Pancreas (tissue), 10 donors: ENCODE measurements at regions not wholly inside any gene's neighbourhood (a gene's known extent, or its start where the extent isn't known, plus 50 kb on each side); places are given as distances from the start of the nearest gene placed in this dataset.

Experiments
- ATAC-seq, 4 donors: fragments of 200-7000 bp; cut with Tn5 transposase; one replicate each; pipeline versions ENCODE4 v1.8.0 to v1.9.1; 2020; ENCODE audit warnings: mild to moderate bottlenecking in 4 of 4, moderate library complexity in 4 of 4
- DNase-seq, 6 donors: peaks; one replicate each; pipeline ENCODE4 v3.0.0-alpha.2; 2020
- FAIRE-seq: peaks from 2 replicates; lab custom pipeline; 2012; peaks lifted over from hg19 to GRCh38; lab: Jason Lieb, UNC
- H3K27ac ChIP-seq, 4 donors: fragments of 200-600 bp; sonication (generic); 1 replicate in 3 of 4; 2 replicates in 1 of 4; pipeline versions ENCODE4 v1.5.0 to v1.8.0; 2020
- H3K27me3 ChIP-seq, 4 donors: fragments of 200-600 bp; one replicate each; pipeline ENCODE4 v1.8.0; 2021
- H3K36me3 ChIP-seq, 3 donors: fragments of 200-600 bp; sonication (generic) in 1 of 3; one replicate each; pipeline versions ENCODE4 v1.5.0 to v1.8.0; 2020 to 2021
- H3K4me1 ChIP-seq, 3 donors: fragments of 200-600 bp; one replicate each; pipeline ENCODE4 v1.8.0; 2021
- H3K4me3 ChIP-seq, 4 donors: fragments of 200-600 bp; sonication (generic) in 2 of 4; one replicate each; pipeline versions ENCODE4 v1.5.0 to v1.8.0; 2020 to 2021
- H3K9me3 ChIP-seq, 4 donors: fragments of 200-600 bp; one replicate each; pipeline ENCODE4 v1.8.0; 2021
- WGBS, 2 donors: extraction: QIAGEN DNeasy Blood & Tissue Kit; methylation state at CpG; one replicate each; pipeline ENCODE4 v1.1.7; 2013; 5-methylcytosine and 5-hydroxymethylcytosine counted together
- intact Hi-C, 3 donors: fragments of 100-400 bp; cut with DNase I; formaldehyde crosslinking; loops; one replicate each; pipeline versions ENCODE4 v1.11.1 to v1.14.2; 2022
- TF ChIP-seq, protein P1 (sequence below), 4 donors: fragments of 200-600 bp; sonication (generic) in 3 of 4; IDR thresholded peaks; one replicate each; pipeline versions ENCODE4 v1.5.0 to v1.8.0; 2021; ENCODE audit warnings: antibody characterized with exemption in 4 of 4
- donor health status: healthy with polysubstance abuse.
- donor health status: DM: no; HTN: no; CAD: no; lungs with moderate emphysema.
- donor health status: DM: no; HTN: no; CAD: no.
- donor health status: control.
- donor health status: control.
- donor health status: Bipolar disorder and iron deficiency.
- donor health status: DM: yes; HTN: yes; CAD: no.
- donor health status: DM: no; HTN: no; CAD: no.
- donor health status: DM: no; HTN: no; CAD: no.
- donor health status: DM: yes; HTN: yes; CAD: no.

DNA sequence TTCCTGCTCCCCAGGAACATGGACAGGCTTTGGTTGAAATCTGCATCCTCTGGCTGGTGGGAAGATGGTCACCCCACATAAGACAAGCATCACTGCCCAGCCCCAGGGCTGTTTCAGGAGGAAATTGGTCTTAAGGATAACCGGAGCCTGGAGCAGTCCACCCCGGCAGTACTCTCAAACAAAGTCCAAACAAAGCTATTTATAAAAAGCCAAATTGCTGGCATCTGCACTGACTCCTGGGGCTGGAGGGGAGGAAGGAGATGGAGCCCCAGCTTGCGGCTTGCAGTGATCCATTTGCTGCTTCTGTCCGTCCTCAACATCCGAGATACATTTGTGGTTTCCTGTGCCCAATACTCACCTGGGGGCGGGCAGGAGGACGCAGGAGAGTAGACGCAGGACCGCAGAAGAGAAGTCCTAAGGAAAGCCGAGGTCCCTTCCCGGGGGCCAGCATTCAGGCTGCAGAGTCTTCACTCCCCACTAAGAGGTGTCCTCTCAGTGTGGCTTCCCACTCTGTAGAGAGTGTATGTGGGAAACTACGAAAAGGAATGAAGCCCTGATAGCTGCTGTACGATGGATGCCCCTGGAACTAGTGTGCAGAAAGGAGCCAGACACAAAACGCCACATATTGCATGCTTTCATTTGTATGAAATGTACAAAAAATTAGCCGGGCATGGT is 107.3 kb upstream of the FGF3 start:
- WGBS, 2 donors: 42 to 53% methylated on average over 15 of the region's 15 CpGs
- Histone ChIP-seq H3K36me3 (no peaks in the 10 kb centered on the region), H3K4me3 (no peak overlapping the region), H3K27me3 (no peaks in the 10 kb centered on the region), H3K27ac (no peak overlapping the region), H3K4me1 (no peaks in the 10 kb centered on the region), H3K9me3 (no peaks in the 10 kb centered on the region)
- ATAC-seq: no peak
- TF ChIP-seq, protein P1, sequence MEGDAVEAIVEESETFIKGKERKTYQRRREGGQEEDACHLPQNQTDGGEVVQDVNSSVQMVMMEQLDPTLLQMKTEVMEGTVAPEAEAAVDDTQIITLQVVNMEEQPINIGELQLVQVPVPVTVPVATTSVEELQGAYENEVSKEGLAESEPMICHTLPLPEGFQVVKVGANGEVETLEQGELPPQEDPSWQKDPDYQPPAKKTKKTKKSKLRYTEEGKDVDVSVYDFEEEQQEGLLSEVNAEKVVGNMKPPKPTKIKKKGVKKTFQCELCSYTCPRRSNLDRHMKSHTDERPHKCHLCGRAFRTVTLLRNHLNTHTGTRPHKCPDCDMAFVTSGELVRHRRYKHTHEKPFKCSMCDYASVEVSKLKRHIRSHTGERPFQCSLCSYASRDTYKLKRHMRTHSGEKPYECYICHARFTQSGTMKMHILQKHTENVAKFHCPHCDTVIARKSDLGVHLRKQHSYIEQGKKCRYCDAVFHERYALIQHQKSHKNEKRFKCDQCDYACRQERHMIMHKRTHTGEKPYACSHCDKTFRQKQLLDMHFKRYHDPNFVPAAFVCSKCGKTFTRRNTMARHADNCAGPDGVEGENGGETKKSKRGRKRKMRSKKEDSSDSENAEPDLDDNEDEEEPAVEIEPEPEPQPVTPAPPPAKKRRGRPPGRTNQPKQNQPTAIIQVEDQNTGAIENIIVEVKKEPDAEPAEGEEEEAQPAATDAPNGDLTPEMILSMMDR (IDR thresholded peaks at IDR 0.05): no peak
- peak in 1 of 6 donors; percentile 18 for DNase-seq
- no peak for FAIRE-seq
- intact Hi-C loops: loop anchor here in 1 of 3 donors (10.0 kb wide), 1 partner anchor 248 kb away; no protein-coding TSS in a partner anchor

DNA sequence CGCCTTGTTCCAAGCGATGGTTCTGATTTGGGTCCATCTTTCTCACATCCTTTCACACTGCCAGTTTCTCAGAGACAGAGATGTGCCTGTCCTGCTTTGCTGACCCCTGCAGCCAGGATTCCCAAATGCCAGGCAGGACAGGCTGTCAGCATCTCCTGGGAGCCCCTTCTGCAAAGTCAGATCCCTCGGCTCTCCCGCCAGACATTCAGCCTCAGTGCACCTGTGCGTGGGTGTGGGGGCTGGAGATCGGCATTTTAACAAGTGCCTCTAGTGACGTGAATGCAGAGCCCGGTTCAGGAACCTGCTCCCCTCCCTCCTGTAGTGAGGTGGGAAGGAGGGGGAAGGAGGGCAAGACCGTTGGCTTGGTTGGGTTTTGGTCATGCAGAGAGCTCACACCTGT is 108.9 kb upstream of the FGF3 start:
- no peak overlapping the region for H3K27ac ChIP-seq
- H3K4me3 ChIP-seq: no peak overlapping the region
- FAIRE-seq: no peak
- H3K27me3 ChIP-seq: no peaks in the 10 kb centered on the region
- 42 to 51% methylated on average over 9 of the region's 9 CpGs for WGBS, 2 donors
- H3K36me3 ChIP-seq: no peaks in the 10 kb centered on the region
- H3K9me3 ChIP-seq: no peaks in the 10 kb centered on the region
- intact Hi-C loops: loop anchor here in 1 of 3 donors (10.0 kb wide), 1 partner anchor 247 kb away; no protein-coding TSS in a partner anchor
- TF ChIP-seq, protein P1 (IDR thresholded peaks at IDR 0.05): no peak
- no peak for ATAC-seq
- DNase-seq: peak in 1 of 6 donors; percentile 41
- no peaks in the 10 kb centered on the region for H3K4me1 ChIP-seq

DNA sequence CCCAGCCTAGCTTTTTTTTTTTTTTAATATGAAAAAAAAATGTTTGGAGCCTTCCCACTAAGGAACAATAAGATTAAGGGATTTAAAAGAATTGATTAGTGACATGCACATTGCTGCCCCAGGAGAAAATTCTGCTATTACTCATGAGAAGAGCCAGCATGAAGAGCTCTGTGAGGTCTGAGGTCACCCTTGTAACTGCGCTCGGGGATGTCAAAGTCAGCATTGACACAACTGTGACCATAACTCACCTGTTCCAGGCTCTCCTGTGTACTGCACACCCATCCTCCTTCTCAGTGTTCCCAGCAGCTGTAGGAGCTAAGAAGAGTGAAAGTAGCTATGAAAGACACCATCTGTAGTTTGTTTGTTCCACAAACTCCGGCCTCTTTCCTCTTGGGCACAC is 109.8 kb upstream of the FGF3 start:
- WGBS, 2 donors: 72 to 73% methylated on average over 3 of the region's 3 CpGs
- peak in 1 of 6 donors; percentile 4 for DNase-seq

DNA sequence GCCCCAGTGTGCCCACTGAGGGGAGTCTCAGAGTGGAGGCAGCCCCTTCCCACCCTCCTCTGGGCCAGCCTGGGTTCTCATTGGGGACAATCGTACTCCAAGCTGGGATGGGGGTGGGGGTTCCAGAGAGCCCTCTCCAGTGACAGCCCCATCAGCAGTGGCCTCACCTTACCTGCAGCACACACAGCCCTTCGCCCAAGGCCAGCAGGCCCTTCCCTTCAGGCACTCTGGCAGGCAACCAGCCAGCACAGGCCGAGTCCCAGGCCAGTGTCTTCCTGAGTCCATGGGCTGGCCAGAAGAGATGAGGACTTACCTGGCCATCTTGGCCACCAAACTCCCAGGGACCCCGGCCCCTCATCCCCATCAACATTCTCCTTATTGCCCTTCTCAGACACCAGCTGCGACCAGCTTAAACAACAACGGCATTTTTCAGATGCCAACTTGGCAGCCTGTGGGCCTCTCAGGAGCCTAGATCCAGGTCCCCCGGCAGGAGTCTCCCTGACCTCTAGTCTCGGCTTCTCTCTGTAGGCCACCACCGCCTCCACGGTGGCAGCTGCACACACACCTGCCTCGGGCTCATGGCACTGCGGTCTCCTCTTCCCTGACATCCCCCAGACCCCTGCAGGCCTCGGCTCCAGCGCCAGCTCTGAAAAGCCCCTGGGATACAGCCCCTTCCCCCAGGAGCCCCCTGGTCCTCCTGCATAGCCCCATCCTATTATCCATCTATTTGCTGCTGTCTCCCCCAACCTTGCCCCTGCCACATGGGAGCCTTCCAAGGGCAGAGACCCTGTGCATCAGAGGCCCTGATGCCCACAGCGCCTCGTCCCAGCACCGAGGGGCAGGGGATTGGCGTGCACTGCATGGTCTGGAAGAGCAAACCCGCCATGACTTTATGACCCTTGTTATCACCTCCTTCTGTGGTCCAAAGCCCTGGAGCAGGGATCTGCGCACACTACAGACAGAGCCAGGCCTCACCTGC is 111.2 kb upstream of the FGF3 start:
- 76 to 86% methylated on average over 20 of the region's 20 CpGs for WGBS, 2 donors
- peak in 2 of 6 donors; percentile 37 to 48 for DNase-seq
- Histone ChIP-seq H3K4me3 (no peak overlapping the region), H3K4me1 (no peaks in the 10 kb centered on the region), H3K27ac (no peak overlapping the region), H3K9me3 (no peaks in the 10 kb centered on the region), H3K27me3 (no peaks in the 10 kb centered on the region), H3K36me3 (no peaks in the 10 kb centered on the region)
- intact Hi-C loops: no loop called here
- no peak for ATAC-seq
- TF ChIP-seq, protein P1 (IDR thresholded peaks at IDR 0.05): no peak
- no peak for FAIRE-seq

More for the DNA sequence above, 109.8 kb upstream of the FGF3 start:
- no peaks in the 10 kb centered on the region for H3K4me1 ChIP-seq
- no peak overlapping the region for H3K27ac ChIP-seq
- no peak for FAIRE-seq
- no peaks in the 10 kb centered on the region for H3K27me3 ChIP-seq
- no peaks in the 10 kb centered on the region for H3K36me3 ChIP-seq
- H3K4me3 ChIP-seq: no peak overlapping the region
- TF ChIP-seq, protein P1 (IDR thresholded peaks at IDR 0.05): no peak
- intact Hi-C loops: loop anchor here in 1 of 3 donors (10.0 kb wide), 1 partner anchor 246 kb away; no protein-coding TSS in a partner anchor
- no peak for ATAC-seq
- H3K9me3 ChIP-seq: no peaks in the 10 kb centered on the region
